ENCODE measurements at regions not wholly inside any gene's neighbourhood (a gene's known extent, or its start where the extent isn't known, plus 50 kb on each side); places are given as distances from the start of the nearest gene placed in this dataset.

DNA sequence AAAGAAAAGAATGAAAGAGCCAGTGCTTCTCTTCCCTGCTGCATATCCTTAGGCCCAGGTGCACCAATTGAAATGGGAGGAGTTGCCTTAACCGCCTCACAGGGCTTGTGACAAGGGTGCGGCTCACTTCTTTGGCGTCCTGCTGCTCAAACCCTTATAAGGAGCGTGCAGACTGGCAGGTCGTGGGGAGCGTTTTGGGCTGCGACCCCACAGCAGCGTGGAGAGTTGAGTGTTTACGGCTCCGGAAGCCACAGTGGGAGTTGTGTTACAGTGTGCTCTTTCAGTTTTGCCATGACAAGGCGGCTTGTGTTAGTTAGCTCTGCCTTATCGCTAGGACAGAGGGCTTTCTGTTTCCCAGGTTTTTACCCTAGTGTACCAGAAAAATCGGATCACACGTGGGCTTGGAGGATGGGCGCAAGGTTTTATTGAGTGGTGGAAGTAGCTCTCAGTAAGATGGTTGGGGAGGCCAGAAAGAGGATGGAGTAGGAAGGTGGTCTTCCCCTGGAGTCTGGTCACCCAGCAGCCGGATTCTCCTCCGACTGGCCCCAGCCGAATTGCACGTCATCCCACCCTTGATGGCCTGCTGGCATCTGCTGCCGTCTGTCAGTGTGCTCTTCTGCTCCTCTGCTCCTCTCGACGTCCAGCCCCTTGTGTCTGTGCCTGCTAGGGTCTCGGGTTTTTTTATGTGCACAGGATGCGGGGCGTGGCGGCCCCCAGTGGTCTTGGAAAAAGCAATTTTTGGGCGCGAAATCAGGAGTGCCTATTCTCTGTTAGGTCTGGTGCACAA is 718.9 kb downstream of the ARAP2 start:
- no peaks in the 10 kb centered on the region for H3K36me3 Mint-ChIP-seq
- no peaks in the 10 kb centered on the region for H3K4me1 Mint-ChIP-seq (ENCODE audit: unreplicated experiment)
- peaks cover 5% of the 10 kb centered on the region for H3K9me3 Mint-ChIP-seq
- no peak overlapping the region for H3K4me3 Mint-ChIP-seq
- DNase-seq (ENCODE audit: extremely low spot score, unreplicated experiment), result no peak
- TF ChIP-seq, protein P1, sequence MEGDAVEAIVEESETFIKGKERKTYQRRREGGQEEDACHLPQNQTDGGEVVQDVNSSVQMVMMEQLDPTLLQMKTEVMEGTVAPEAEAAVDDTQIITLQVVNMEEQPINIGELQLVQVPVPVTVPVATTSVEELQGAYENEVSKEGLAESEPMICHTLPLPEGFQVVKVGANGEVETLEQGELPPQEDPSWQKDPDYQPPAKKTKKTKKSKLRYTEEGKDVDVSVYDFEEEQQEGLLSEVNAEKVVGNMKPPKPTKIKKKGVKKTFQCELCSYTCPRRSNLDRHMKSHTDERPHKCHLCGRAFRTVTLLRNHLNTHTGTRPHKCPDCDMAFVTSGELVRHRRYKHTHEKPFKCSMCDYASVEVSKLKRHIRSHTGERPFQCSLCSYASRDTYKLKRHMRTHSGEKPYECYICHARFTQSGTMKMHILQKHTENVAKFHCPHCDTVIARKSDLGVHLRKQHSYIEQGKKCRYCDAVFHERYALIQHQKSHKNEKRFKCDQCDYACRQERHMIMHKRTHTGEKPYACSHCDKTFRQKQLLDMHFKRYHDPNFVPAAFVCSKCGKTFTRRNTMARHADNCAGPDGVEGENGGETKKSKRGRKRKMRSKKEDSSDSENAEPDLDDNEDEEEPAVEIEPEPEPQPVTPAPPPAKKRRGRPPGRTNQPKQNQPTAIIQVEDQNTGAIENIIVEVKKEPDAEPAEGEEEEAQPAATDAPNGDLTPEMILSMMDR (conservative IDR thresholded peaks at IDR 0.05), result no peak
- H3K27me3 Mint-ChIP-seq, result no peaks in the 10 kb centered on the region
- no peak overlapping the region for H3K27ac Mint-ChIP-seq

DNA sequence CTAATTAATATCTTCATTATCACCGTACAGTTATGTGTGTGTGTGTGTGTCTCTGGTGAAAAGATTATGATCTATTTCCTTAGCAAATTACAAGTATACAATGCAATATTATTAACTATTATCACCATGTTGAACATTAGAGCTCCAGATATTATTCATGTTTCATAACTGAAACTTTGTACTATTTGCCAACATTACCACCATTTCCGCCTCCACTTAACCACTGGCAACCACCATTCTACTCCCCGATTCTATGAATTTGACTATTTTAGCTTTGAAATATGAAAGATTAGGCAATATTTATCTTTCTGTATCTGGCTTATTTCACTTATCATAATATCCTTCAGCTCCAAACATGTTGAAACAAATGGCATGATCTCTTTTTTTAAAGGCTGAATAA is 717.9 kb downstream of the ARAP2 start:
- Mint-ChIP-seq H3K9me3 (no peaks in the 10 kb centered on the region), H3K4me1 (ENCODE audit: unreplicated experiment) (no peaks in the 10 kb centered on the region), H3K4me3 (no peak overlapping the region), H3K27me3 (no peaks in the 10 kb centered on the region), H3K36me3 (no peaks in the 10 kb centered on the region), H3K27ac (no peak overlapping the region)
- TF ChIP-seq, protein P1 (conservative IDR thresholded peaks at IDR 0.05), result no peak
- no peak for DNase-seq (ENCODE audit: extremely low spot score, unreplicated experiment)

DNA sequence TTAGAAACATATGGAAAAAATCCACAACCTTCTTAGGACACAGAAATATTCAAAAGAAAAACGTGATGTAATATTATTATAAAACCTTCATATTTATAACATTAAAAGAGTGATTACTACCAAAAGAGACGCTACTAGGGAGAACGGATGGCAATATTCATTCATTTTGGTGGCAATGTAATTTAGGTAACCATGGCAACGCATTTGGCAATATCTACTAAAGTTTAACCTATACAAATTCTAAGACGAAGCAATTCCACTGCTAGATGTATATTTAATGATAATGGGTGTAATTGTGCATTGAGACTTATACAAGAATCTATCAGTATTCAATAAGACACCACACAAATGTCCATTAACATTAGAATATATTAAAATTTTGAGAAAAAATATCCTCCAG is 709.4 kb downstream of the ARAP2 start:
- H3K4me1 Mint-ChIP-seq (ENCODE audit: unreplicated experiment), result no peaks in the 10 kb centered on the region
- peaks cover 3% of the 10 kb centered on the region for H3K9me3 Mint-ChIP-seq
- H3K4me3 Mint-ChIP-seq, result no peak overlapping the region
- no peaks in the 10 kb centered on the region for H3K27me3 Mint-ChIP-seq
- H3K36me3 Mint-ChIP-seq, result no peaks in the 10 kb centered on the region
- no peak overlapping the region for H3K27ac Mint-ChIP-seq
- DNase-seq (ENCODE audit: extremely low spot score, unreplicated experiment), result no peak
- TF ChIP-seq, protein P1 (conservative IDR thresholded peaks at IDR 0.05), result no peak

- H3K9me3 Mint-ChIP-seq, result peaks cover 6% of the 10 kb centered on the region
- H3K4me1 Mint-ChIP-seq (ENCODE audit: unreplicated experiment), result no peaks in the 10 kb centered on the region
- H3K36me3 Mint-ChIP-seq, result no peaks in the 10 kb centered on the region
- TF ChIP-seq, protein P1 (conservative IDR thresholded peaks at IDR 0.05), result no peak
- no peak overlapping the region for H3K4me3 Mint-ChIP-seq
- no peak overlapping the region for H3K27ac Mint-ChIP-seq
- no peak for DNase-seq (ENCODE audit: extremely low spot score, unreplicated experiment)
- H3K27me3 Mint-ChIP-seq, result peaks cover 10% of the 10 kb centered on the region
These were observed 705.5 kb downstream of the ARAP2 start for GRCh38 chr4:35538807-35539206.

DNA sequence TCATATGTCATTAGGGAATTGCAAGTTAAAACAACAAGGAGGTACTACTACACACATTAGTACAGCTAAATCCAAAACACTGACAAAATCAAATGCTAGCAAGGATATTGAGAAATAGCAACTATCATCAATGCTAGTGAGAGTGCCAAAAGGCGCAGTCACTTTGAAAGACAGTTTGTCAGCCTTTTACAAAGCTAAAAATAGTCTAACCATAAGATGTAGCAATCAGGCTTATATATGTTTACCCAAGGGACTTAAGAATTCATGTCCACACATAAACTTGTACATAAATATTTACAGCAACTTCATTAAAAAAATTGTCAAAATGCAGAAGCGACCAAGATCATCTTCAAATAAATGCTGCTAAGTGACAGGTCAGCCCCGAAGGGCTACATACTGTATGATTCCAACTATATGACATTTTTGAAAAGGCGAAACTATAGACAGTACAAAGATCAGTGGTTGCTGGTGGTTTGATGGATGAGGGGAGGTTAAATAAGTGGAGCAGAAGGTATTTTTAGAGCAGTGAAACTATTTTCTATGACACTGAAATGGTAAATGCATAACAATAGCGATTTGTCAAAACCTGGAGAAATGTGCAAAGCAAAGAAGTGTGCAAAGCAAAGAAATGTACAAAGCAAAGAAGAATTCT is 704.8 kb downstream of the ARAP2 start:
- Mint-ChIP-seq H3K27ac (no peak overlapping the region), H3K27me3 (peaks cover 10% of the 10 kb centered on the region), H3K4me3 (no peak overlapping the region), H3K4me1 (ENCODE audit: unreplicated experiment) (no peaks in the 10 kb centered on the region), H3K9me3 (peaks cover 6% of the 10 kb centered on the region), H3K36me3 (no peaks in the 10 kb centered on the region)
- TF ChIP-seq, protein P1 (conservative IDR thresholded peaks at IDR 0.05), result no peak
- DNase-seq (ENCODE audit: extremely low spot score, unreplicated experiment), result no peak

Measured in type B pancreatic cell (in vitro differentiated cells).